ENCODE measurements at regions not wholly inside any gene's neighbourhood (a gene's known extent, or its start where the extent isn't known, plus 50 kb on each side); places are given as distances from the start of the nearest gene placed in this dataset.
A peak's percentile ranks its signal among the peaks of the same experiment; 100 is the strongest.

DNA sequence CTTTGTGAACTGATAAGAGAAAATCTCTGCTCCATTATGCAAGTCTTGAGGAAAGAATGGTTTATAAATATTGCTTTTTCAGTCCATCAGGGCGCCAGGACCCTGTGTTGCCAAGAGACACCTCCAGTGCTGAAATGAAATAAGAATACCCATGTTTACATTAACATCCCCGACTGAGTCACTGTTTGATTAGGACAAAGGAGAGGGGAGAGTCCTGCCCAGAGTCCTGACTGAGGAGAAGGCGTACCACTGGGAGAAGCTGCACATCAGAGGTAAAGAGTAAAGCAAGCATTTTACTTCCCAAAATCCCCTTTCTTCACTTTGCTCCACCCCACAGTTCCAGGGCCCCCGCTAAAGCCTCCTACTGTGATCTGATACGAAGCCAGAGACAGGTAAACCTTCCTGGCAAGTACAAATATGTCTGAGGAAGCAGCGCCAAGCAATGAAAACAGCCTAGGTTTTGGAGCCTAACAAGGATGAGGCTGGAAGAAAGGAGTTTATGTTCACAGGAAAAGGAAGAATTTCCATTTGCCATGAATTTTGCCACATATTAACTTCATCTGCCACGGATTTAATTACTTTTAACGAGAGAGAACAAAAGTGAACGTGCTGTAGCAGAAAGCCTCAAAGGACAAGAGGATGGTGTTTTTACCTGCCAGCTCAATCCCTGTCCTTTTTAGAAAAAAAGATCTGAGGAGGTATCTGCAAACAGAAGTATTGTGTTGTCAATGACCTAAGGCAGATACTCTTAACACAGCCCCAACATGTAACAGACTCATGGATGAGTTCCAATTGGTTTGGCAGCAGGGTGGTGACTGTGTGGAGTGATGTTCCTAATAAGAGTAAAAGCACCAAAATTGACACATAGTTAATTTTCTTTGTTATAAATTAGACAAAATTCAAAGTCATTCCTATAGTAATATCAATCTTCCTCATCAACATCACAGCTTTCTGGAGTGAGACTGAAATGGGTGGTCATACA lies 209.4 kb upstream of the TLE4 start:
- peak; percentile 41 for DNase-seq

DNA sequence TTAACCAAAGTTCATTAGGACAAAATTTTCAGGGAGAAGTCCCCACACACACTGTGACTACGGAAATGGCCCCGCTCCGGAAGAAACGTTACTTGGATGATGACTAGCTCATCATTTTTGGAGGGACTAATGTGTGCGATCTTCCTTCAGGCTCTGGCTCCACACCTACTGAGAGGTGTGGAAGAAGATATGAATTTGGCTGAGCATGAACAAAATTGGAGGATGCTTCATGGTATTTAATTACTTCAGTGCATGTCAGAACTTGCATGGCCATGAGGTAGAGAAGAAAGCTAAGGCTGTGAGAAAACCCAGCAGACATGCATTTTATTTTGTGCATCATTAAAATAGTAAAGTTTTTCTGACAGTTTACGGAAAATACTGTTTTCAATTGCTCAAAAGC lies 202.1 kb upstream of the TLE4 start:
- no peak for DNase-seq

DNA sequence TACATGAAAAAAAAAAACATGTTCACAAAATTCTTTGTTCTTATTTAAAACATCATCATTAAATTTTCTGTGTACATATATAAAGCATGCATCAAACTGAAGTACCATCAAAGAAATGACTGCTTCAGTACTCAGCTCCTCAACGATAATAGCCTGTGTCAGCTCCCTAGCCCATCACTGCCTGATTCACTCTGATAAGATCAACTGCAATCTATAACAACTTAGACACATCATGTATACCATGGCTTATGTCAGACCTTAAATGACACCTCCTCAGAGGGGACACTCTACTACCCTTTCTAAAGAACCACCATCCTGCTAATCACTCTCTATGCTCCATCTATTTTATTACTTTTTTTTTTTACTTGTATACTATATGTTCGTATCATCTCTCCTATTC lies 200.5 kb upstream of the TLE4 start:
- DNase-seq = no peak

DNA sequence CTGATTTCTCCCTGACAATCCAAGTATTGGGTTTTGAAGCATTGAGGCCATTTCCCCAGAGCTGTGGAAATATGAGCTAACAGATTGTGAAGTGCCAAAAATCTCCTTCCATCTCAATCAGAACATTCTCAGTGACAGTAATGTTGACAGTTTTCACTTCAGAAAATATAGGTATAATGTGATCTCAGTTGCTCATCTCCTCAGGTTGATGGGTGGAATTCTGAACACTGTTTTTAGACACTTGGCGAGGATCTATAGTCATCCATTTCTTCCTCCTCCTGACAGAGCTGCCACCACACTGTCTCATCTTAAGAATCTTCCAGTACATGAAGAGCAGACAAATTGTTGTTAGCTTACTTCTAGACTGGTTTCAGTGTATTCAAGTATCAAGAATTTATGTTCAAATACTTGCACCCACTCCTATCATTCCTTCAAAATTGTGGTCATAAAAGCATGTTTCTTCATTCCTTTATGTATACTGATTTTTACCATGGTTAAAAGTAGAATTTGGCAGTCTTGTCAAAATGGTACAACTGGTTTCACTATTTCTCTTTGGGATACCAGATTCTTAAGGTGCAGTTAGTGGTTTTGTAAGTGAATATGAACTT lies 199.7 kb upstream of the TLE4 start:
- DNase-seq = no peak

DNA sequence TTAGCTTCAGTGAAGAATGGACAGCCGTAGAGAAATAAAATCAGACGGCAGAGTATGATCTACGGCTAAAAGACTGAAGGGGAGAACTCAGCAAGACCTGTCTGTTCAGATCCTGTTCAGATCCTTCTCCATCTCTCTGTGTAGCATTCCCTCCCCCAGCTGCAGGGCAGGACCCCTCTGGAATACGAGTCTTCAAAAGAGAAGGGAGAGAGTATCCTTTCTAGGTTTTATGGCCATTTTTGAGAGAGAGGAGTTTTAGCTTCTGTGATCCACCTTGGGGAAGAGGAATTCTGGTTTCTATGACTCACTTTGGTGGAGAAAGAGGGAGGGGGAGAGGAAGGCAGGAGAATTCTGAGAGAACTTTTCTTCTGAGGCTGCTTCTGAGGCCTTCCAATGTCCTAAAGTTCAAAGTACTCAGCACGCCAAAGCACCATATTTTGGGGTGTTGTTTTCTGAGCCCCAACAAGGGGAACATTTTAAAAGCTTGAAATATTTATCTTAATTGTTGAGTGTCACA lies 194.4 kb upstream of the TLE4 start:
- DNase-seq = no peak

DNA sequence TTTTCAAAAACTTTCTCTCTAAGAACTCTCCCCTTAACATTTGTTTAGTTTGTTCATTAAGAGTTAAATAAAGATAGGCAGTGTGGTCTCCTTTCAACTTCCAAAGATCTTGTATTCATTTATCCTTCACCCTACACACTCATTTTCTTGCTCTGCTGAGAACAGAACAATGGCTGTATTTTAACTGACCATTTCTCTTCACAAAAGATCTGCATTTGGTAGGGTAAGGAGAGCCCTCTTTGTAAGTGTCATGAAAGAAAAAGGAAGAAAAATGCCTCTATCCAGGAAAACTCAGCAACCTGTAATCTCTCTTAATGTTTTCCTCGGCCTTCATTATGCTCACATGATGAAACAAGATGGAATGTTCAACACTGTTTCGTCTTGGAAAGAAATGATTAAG lies 193.7 kb upstream of the TLE4 start:
- no peak for DNase-seq

DNA sequence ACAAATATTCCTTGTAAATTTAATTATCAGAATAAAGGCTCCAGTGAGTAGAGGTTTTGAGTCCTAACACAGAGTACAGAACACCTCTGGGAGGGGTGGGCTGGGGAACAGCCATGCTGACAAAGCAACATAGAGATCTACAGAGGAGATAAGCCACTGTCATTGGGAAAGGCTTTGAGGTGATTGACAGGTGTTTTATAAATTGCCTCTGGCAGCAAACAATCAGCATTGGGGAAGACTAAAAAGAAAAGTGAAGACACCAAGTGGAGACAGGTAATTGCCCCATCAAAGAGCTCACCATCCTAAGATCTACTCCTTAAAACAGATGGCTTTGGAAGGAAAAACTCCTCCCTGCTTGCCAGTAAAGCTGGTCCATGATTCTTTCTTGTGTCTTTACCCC lies 189.7 kb upstream of the TLE4 start:
- DNase-seq = no peak

DNA sequence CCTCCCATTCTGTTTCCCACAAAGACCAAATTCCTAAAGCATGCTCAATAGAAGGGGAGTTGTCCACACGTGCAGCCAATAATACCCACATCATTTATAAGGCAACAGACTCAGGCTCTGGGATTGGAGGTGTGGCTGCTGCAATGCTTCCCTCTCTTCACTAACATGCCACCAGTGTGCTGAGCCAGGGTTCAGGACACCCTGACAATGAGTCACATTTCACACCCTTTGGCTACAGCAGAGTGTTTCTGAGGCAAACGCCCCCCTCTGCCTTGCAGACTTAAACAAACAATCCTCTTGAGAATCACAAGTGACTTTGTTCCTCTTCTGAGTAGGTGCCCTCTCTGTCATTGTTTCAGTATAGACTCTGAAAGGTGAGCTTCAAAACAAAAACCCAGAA lies 189.3 kb upstream of the TLE4 start:
- DNase-seq = no peak

DNA sequence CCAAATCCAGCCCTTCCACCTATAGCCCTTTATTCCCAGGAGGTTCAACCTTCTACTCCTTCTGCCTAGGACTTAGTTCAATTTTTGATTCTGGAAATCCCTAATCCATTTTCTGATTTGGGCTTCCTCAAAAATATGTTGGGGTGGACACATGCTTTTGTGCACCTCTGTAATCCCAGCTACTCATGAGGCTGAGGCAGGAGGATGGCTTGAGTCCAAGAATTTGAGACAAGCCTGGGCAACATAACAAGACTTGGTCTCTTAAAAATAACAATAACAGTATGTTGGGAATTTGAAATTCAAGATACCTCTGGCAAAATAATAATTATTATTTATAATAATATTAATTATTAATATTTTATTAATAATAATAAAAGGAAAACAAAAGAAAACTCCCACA lies 188.7 kb upstream of the TLE4 start:
- no peak for DNase-seq

DNA sequence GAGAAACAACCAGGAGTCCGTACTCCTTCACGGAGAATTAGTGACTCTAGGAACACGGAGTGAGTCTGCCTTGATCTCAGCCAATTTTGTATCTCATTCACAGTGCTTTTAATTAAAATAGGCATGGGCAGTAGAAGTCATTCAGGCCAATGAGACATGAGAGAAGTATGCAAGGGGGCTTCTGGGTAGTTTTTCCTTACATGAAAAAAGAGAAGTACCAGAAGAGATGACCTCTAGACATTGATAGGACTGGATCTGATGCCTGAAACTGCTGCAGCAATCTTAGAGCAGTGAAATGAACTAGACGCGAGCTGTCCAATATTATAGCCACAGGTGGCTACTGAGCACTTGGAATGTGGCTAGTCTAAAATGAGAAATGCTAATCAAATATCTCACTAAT lies 187.7 kb upstream of the TLE4 start:
- no peak for DNase-seq

DNA sequence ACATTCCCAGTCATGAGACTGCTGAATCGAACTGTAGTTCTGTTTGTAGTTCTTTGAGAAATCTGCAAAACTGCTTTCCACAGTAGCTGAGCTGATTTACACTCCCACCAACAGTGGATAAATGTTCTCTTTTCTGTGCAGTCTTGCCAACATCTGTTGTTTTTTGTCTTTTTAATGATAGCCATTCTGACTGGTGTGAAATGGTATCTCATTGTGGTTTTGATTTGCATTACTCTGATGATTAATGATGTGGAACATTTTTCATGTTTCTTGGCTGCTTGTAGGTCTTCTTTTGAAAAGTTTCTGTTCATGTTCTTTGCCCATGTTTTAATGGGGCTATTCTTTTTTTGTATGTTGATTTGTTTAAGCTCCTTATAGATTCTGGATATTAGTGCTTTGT lies 187.3 kb upstream of the TLE4 start:
- DNase-seq = no peak

DNA sequence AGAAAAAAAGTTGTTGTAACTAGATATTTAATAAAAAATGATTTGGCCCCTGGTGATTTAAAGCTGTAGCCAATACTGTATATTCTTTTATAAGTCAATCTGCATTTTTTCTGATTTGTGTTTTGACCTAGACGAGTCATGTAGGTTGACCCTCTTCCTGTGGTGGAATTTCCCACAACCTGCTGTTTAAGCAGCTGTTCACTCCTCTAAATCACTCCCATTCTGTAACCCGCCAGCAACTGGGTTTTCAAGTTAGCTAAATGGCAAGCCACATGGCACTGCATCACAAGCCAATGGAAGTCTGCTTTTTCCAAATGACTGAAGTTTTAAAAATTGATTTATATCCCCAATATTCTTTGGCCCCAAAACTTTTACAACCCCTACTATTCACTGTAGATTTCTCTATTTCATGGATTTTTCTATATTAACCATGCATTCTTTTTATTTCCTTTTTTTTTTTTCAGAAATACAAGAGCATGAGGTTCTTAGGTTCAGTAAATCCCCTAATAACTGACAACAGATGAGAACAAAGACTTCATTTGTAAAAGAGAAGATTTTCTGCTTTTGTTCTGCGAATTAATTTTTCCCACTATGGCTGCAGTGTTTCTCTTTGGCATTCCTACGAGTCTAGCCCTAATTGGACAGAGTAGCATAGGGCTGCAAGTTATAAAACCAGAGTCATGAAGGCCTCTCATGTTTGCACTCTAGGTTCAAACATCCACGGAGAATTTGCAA lies 184.5 kb upstream of the TLE4 start:
- no peak for DNase-seq

DNA sequence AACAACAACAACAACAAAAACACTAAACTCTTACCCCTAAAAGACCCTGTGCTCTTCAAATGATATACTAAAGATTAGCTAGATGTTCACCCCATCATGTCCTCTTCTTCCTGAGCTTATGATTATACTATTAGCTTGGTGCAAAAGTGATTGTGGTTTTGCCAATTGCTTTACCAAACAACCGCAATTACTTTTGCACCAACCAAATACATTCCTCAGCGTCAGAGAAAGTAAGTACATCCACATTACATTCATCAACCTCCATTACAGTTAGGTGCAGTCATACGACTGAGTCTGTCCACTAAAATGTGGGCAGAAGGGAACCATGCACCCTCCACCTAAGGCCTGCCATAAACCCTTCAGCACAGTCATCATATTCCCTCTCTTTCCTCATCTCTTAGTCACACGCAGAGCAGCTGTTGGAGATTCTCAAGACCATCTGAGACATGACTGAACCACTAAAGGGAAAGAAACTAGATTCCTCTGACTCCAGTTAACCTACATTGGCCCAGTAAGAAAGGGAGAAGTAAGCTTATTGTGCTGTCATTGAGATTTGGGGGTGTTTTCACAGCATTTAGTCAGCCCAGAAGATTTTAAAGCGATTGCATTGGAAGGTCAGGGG lies 181.6 kb upstream of the TLE4 start:
- no peak for DNase-seq

DNA sequence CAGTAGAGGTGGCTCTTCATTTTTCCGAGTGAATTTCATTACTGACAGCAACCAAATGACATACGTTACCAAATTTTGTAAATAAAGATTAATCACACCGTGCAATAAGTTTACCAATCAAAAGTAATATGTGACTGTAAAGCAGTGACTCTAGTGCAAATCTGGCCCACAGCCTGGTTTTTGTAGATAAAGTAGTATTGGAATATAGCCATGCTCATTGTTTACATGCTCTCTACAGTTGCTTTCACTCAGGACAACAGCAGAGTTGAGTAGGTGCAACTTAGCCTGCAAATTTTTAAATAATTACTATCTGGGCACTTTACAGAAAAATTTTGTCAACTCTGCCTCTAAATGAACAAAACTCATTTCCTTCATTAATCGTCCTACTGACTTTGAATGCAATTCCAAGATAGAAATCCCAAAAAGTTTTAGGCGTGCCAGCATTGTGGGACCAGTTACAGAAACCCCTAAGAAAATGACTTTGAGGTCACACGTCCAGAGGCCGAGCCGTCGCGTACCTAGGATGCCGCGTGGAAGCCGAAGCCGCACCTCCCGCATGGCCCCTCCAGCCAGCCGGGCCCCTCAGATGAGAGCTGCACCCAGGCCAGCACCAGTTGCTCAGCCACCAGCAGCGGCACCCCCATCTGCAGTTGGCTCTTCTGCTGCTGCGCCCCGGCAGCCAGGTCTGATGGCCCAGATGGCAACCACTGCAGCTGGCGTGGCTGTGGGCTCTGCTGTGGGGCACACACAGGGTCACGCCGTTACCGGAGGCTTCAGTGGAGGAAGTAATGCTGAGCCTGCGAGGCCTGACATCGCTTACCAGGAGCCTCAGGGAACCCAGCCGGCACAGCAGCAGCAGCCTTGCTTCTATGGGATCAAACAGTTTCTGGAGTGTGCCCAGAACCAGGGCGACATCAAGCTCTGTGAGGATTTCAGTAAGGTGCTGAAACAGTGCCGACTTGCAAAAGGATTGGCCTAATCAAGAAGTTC lies 180.7 kb upstream of the TLE4 start:
- no peak for DNase-seq

DNA sequence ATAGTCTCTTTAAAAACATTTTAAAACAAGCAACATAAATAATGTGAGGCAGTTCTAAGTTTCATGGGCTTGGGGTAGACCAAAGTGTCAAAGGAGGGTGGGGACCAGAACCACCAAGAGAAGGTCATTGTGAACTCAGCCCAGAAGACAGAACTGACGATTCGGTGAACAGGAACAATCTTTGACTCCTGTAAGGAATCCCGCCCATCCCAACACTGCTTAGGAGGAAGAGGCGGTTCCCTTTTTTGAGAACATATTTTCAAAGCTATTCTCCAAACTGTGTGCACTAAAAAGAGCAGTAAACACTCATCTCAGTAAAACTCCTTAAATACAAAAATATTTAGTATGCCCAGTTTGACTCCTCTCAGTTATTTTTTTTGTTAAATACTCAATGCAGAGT lies 176.5 kb upstream of the TLE4 start:
- DNase-seq = no peak

DNA sequence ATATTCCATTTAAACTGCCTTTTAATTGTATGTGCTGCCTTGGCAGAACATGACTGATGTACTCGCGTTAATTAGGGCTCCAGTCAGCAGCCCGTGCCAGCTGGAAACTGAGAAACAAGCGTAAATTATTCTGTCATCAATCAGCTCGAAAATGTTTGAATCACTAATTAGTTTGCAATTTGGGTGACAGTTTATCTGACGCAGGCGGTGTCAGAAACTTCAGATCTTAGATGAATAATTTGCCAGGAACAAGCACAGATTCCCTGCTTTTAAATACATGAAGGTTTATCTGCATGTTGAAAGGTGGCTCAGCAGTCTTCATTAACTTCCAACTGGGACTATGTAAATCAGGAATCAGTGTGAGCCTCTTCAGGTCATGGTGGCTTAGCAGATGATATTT lies 176.0 kb upstream of the TLE4 start:
- DNase-seq = peak; percentile 40

DNA sequence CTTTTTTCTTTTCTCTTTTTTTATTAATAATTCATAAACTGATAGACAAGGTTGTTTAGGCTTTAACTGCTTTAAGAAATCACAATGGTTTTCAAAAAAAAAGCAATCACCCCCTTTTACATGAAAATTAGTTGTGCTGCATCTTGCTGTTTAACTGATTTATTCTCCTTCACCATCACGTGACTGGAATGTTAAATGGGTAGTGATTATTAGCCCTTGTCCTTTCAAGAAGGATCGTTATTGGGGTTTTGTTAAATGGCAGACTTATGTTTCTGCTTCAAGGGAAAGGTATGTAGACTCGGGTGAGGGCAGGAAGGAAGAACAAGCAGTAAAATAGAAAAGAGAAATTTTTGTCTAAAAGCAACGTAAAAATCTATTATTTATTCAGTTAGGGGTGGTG lies 175.6 kb upstream of the TLE4 start:
- DNase-seq = no peak

DNA sequence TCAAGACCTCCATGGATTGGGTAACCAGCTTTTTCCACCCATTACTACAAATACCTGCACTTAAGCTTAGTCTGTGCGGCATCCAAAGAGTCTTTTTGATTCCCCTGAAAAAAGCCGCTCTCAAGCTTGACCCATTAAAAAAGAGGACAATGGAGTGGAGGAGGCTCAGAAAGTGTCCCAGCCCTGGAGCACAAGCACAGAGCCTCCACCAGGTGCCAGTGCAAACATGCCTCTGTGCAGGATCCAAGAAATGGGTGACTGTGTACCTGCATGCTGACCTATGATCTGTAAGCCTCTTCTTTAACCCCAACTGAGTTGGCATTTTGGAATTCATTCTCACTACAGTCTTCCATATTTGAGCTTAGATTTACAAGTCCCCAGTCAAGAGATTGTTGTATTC lies 168.3 kb upstream of the TLE4 start:
- DNase-seq = no peak

DNA sequence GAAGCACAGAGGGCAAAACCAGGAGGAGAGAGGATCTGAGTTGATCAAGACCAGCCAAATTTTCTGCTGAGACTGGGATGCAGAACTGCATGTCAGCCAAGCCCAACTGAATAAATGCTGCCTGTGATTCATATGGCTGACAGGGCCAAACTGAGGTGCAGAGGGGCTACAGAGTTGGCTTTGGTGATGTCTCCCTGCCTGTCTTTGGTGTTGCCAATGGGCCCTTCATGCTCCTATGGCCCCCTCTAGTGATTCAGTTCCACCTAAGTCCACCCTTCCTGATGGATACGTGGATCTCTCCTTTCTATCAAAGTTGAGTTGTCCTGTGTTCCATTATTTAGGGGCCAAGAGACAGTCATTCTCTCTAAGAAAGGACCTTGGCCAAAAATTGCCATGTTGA lies 163.6 kb upstream of the TLE4 start:
- DNase-seq = no peak

DNA sequence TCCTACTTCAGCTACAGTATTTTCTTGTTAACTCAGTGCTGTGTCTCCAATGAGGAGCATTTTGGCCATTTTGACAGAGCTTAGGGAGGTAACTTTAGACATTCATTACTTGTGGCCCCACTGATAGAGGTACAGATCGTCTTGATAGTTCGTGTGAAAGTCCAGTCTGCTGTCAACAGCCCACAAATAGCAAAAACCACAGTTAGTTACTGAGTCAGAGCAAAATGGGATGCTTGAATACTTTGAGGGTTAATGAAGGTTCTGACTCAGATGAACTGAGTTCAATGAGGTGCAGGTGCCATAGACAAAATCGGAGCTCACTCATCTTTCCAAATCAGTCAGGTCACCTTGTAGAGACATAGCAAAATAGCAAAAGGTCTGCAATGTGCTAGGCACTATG lies 163.1 kb upstream of the TLE4 start:
- no peak for DNase-seq

DNA sequence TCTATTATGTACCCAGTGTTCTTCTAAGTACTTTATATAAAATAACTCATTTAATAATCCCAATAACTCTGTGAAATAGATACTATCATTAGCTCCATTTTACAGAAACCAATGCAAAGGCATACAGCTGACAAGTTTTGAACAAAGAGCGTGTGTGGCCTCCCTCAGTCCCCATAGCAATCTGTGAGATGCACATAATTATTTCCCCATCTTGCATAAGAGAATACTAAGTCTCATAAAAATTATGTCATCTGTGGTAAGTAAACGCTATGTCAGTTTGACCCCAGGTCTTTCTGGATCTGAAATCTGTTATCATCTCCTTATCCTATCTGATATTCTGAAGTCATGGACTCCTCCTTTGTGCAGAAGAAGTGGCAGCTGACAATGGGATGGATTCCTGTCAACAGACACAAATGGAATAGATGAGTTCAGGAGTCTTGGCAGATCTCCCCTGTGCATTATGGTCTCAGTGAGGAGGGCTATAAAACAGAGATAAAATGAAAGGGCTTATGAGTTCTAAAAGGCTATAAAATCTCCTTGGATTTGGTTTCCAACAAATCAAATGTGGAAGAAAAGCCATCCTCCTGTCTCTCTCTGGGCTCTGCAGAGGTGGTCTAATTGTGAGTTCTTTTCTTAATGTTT lies 162.5 kb upstream of the TLE4 start:
- DNase-seq = no peak
